PFSK-1 (cell line): ENCODE measurements at regions not wholly inside any gene's neighbourhood (a gene's known extent, or its start where the extent isn't known, plus 50 kb on each side); places are given as distances from the start of the nearest gene placed in this dataset.

Source experiments
- FOXP2 ChIP-seq: optimal IDR thresholded peaks from 2 replicates; pipeline ENCODE3; 2011; ENCODE audit warnings: borderline replicate concordance, control low read depth, inconsistent platforms; ENCODE audit not compliant: insufficient read depth; ENCODE audit errors: extremely low read length, extremely low read depth
- POLR2AphosphoS5 ChIP-seq: IDR thresholded peaks from 2 replicates; pipeline ENCODE4 v1.6.1; 2012; ENCODE audit warnings: low read depth, mild to moderate bottlenecking, control low read depth, low read length, moderate library complexity
- SIN3A ChIP-seq: IDR thresholded peaks from 2 replicates; pipeline ENCODE4 v1.6.1; 2012; ENCODE audit warnings: mild to moderate bottlenecking, low read length, moderate library complexity, borderline replicate concordance; ENCODE audit not compliant: insufficient read depth

DNA sequence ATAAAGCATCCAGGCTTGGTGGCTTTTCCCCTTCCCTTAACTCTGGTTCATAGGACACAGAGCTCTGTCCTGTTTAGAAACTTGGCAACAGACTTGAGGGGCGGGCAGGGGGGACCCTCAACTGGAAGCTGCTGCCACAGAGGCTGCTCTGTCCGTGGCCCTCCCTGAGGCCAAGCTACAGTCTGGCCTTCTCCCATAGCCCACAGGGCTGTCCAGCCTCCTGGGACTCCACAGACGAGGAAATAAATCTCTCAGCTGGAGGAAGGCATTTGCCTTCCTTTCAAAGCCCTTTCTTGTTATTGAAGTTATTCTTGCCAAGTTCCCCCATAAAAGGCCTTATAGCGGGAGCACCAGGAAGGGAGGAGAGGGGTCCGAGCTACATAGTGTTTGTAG lies 248.8 kb upstream of the TPM1 start:
- TF ChIP-seq SIN3A, result no peak
- TF ChIP-seq FOXP2, result no peak
- no peak for TF ChIP-seq POLR2AphosphoS5
